T-helper 2 cell treated with Interferon-gamma antibody and Interleukin-4, amounts not matched to agents 5 μg/mL and 100 μg/mL, for 36 hours (primary cell): ENCODE measurements at regions not wholly inside any gene's neighbourhood (a gene's known extent, or its start where the extent isn't known, plus 50 kb on each side); places are given as distances from the start of the nearest gene placed in this dataset.

Experiments
- DNase-seq: peaks from one replicate; pipeline ENCODE4 v3.0.0; 2021; ENCODE audit warnings: low spot score
- H3K27ac Mint-ChIP-seq: one replicate; pipeline ENCODE4 v1.8.0; 2021; ENCODE audit warnings: mild to moderate bottlenecking, mixed read lengths
- H3K27me3 Mint-ChIP-seq: one replicate; pipeline ENCODE4 v1.8.0; 2021; ENCODE audit warnings: low read depth, mixed read lengths
- H3K36me3 Mint-ChIP-seq: one replicate; pipeline ENCODE4 v1.8.0; 2021; ENCODE audit warnings: low read depth, mixed read lengths
- H3K4me1 Mint-ChIP-seq: one replicate; pipeline ENCODE4 v1.8.0; 2021; ENCODE audit warnings: low read depth, mixed read lengths
- H3K4me3 Mint-ChIP-seq: one replicate; pipeline ENCODE4 v1.8.0; 2022; ENCODE audit warnings: mild to moderate bottlenecking, moderate library complexity, mixed read lengths
- H3K9me3 Mint-ChIP-seq: one replicate; pipeline ENCODE4 v1.8.0; 2021; ENCODE audit warnings: mixed read lengths

GRCh38 chr17:65477600-65477999 lies 83.8 kb downstream of the AXIN2 start:
- no peaks in the 10 kb centered on the region for H3K9me3 Mint-ChIP-seq
- H3K36me3 Mint-ChIP-seq = no peaks in the 10 kb centered on the region
- peaks cover 8% of the 10 kb centered on the region for H3K27me3 Mint-ChIP-seq
- no peak overlapping the region for H3K4me3 Mint-ChIP-seq
- DNase-seq = no peak
- no peak overlapping the region for H3K27ac Mint-ChIP-seq
- peaks cover 4% of the 10 kb centered on the region for H3K4me1 Mint-ChIP-seq

GRCh38 chr17:65474660-65475059 lies 86.8 kb downstream of the AXIN2 start:
- Mint-ChIP-seq H3K9me3 (no peaks in the 10 kb centered on the region), H3K4me3 (no peak overlapping the region), H3K4me1 (no peaks in the 10 kb centered on the region), H3K36me3 (no peaks in the 10 kb centered on the region), H3K27ac (no peak overlapping the region), H3K27me3 (peaks cover 12% of the 10 kb centered on the region)
- DNase-seq = no peak

- no peak overlapping the region for H3K4me3 Mint-ChIP-seq
- no peaks in the 10 kb centered on the region for H3K36me3 Mint-ChIP-seq
- no peak overlapping the region for H3K27ac Mint-ChIP-seq
- H3K27me3 Mint-ChIP-seq = peaks cover 14% of the 10 kb centered on the region
- DNase-seq = no peak
- no peaks in the 10 kb centered on the region for H3K4me1 Mint-ChIP-seq
- H3K9me3 Mint-ChIP-seq = no peaks in the 10 kb centered on the region
Measured at GRCh38 chr17:65473985-65474384, 87.5 kb downstream of the AXIN2 start.

- H3K4me1 Mint-ChIP-seq = no peaks in the 10 kb centered on the region
- H3K36me3 Mint-ChIP-seq = no peaks in the 10 kb centered on the region
- no peak for DNase-seq
- no peaks in the 10 kb centered on the region for H3K9me3 Mint-ChIP-seq
- peaks cover 14% of the 10 kb centered on the region for H3K27me3 Mint-ChIP-seq
- no peak overlapping the region for H3K4me3 Mint-ChIP-seq
- H3K27ac Mint-ChIP-seq = no peak overlapping the region
Measured at GRCh38 chr17:65473363-65473762, 88.1 kb downstream of the AXIN2 start.

- DNase-seq = no peak
- Mint-ChIP-seq H3K27me3 (peaks cover 14% of the 10 kb centered on the region), H3K9me3 (no peaks in the 10 kb centered on the region), H3K36me3 (no peaks in the 10 kb centered on the region), H3K27ac (no peak overlapping the region), H3K4me1 (no peaks in the 10 kb centered on the region), H3K4me3 (no peak overlapping the region)
Measured at GRCh38 chr17:65472666-65473309, 88.7 kb downstream of the AXIN2 start.

GRCh38 chr17:65470783-65471182 lies 90.7 kb downstream of the AXIN2 start:
- no peak overlapping the region for H3K27ac Mint-ChIP-seq
- no peaks in the 10 kb centered on the region for H3K9me3 Mint-ChIP-seq
- H3K36me3 Mint-ChIP-seq = no peaks in the 10 kb centered on the region
- DNase-seq = no peak
- no peaks in the 10 kb centered on the region for H3K4me1 Mint-ChIP-seq
- H3K4me3 Mint-ChIP-seq = no peak overlapping the region
- peaks cover 14% of the 10 kb centered on the region for H3K27me3 Mint-ChIP-seq

- DNase-seq = no peak
- H3K36me3 Mint-ChIP-seq = no peaks in the 10 kb centered on the region
- H3K4me3 Mint-ChIP-seq = no peak overlapping the region
- H3K27ac Mint-ChIP-seq = no peak overlapping the region
- no peaks in the 10 kb centered on the region for H3K9me3 Mint-ChIP-seq
- H3K4me1 Mint-ChIP-seq = no peaks in the 10 kb centered on the region
- peaks cover 8% of the 10 kb centered on the region for H3K27me3 Mint-ChIP-seq
Measured at GRCh38 chr17:65468321-65468720, 93.1 kb downstream of the AXIN2 start.

- Mint-ChIP-seq H3K4me1 (no peaks in the 10 kb centered on the region), H3K9me3 (no peaks in the 10 kb centered on the region), H3K4me3 (no peak overlapping the region), H3K27ac (no peak overlapping the region), H3K27me3 (peaks cover 4% of the 10 kb centered on the region), H3K36me3 (no peaks in the 10 kb centered on the region)
- no peak for DNase-seq
Measured at GRCh38 chr17:65467156-65467555, 94.3 kb downstream of the AXIN2 start.

GRCh38 chr17:65466547-65466946 lies 94.9 kb downstream of the AXIN2 start:
- Mint-ChIP-seq H3K9me3 (no peaks in the 10 kb centered on the region), H3K36me3 (no peaks in the 10 kb centered on the region), H3K4me1 (no peaks in the 10 kb centered on the region), H3K4me3 (no peak overlapping the region), H3K27me3 (peaks cover 4% of the 10 kb centered on the region), H3K27ac (no peak overlapping the region)
- no peak for DNase-seq

GRCh38 chr17:65463242-65463641 lies 98.2 kb downstream of the AXIN2 start:
- Mint-ChIP-seq H3K27me3 (peaks cover 11% of the 10 kb centered on the region), H3K4me3 (no peak overlapping the region), H3K4me1 (no peaks in the 10 kb centered on the region), H3K9me3 (no peaks in the 10 kb centered on the region), H3K27ac (no peak overlapping the region), H3K36me3 (no peaks in the 10 kb centered on the region)
- no peak for DNase-seq

- H3K4me1 Mint-ChIP-seq = no peaks in the 10 kb centered on the region
Measured at GRCh38 chr17:65459677-65460347, 101.6 kb downstream of the AXIN2 start.

GRCh38 chr17:65457635-65458257 lies 103.7 kb downstream of the AXIN2 start:
- Mint-ChIP-seq H3K4me3 (no peak overlapping the region), H3K36me3 (no peaks in the 10 kb centered on the region), H3K27me3 (peaks cover 19% of the 10 kb centered on the region), H3K9me3 (no peaks in the 10 kb centered on the region), H3K4me1 (no peaks in the 10 kb centered on the region), H3K27ac (no peak overlapping the region)
- no peak for DNase-seq

More at GRCh38 chr17:65459677-65460347, 101.6 kb downstream of the AXIN2 start:
- no peak overlapping the region for H3K4me3 Mint-ChIP-seq
- H3K27ac Mint-ChIP-seq = no peak overlapping the region
- no peaks in the 10 kb centered on the region for H3K36me3 Mint-ChIP-seq
- peaks cover 19% of the 10 kb centered on the region for H3K27me3 Mint-ChIP-seq
- DNase-seq = no peak
- H3K9me3 Mint-ChIP-seq = no peaks in the 10 kb centered on the region

GRCh38 chr17:65457183-65457582 lies 104.3 kb downstream of the AXIN2 start:
- Mint-ChIP-seq H3K27ac (no peak overlapping the region), H3K36me3 (no peaks in the 10 kb centered on the region), H3K27me3 (peaks cover 19% of the 10 kb centered on the region), H3K4me3 (no peak overlapping the region), H3K4me1 (no peaks in the 10 kb centered on the region), H3K9me3 (no peaks in the 10 kb centered on the region)
- no peak for DNase-seq

GRCh38 chr17:65456368-65457151 lies 104.9 kb downstream of the AXIN2 start:
- Mint-ChIP-seq H3K36me3 (no peaks in the 10 kb centered on the region), H3K4me1 (no peaks in the 10 kb centered on the region), H3K27ac (no peak overlapping the region), H3K4me3 (no peak overlapping the region), H3K27me3 (peaks cover 19% of the 10 kb centered on the region), H3K9me3 (no peaks in the 10 kb centered on the region)
- no peak for DNase-seq
